Psoas muscle (tissue), 7 donors: ENCODE measurements at regions not wholly inside any gene's neighbourhood (a gene's known extent, or its start where the extent isn't known, plus 50 kb on each side); places are given as distances from the start of the nearest gene placed in this dataset.
"Not testable (repeated sequence)": the region's sequence is repeated elsewhere in the genome, so short reads cannot be mapped to it uniquely, and the experiment has no call there.

Experiments
- ATAC-seq, 4 donors: fragments of 200-7000 bp; cut with Tn5 transposase; one replicate each; pipeline ENCODE4 v1.9.1; 2020; ENCODE audit warnings: moderate library complexity in 3 of 4, mild to moderate bottlenecking in 2 of 4
- DNase-seq, 2 donors: peaks; one replicate each; pipeline ENCODE4 v3.0.0-alpha.2; 2020
- H3K27ac ChIP-seq: fragments of 200-600 bp; one replicate; pipeline ENCODE4 v1.8.0; 2022
- H3K27me3 ChIP-seq, 3 donors: fragments of 200-600 bp in 1 of 3; one replicate each; pipeline versions ENCODE4 v1.6.1 to v1.8.0; 2013 to 2022; ENCODE audit warnings: low read length in 2 of 3, mild to moderate bottlenecking in 2 of 3, moderate library complexity in 1 of 3; ENCODE audit not compliant: insufficient read depth in 3 of 3
- H3K36me3 ChIP-seq, 2 donors: fragments of 200-600 bp in 1 of 2; one replicate each; pipeline versions ENCODE4 v1.6.1 to v1.8.0; 2013 to 2022; ENCODE audit warnings: low read depth in 1 of 2, mild to moderate bottlenecking in 1 of 2, moderate library complexity in 1 of 2; ENCODE audit not compliant: insufficient read depth in 1 of 2
- H3K4me1 ChIP-seq: fragments of 200-600 bp; one replicate; pipeline ENCODE4 v1.8.0; 2022
- H3K4me3 ChIP-seq: fragments of 200-600 bp; one replicate; pipeline ENCODE4 v1.8.0; 2022; ENCODE audit warnings: mild to moderate bottlenecking
- H3K9me3 ChIP-seq: fragments of 200-600 bp; one replicate; pipeline ENCODE4 v1.8.0; 2022
- WGBS, 3 donors: extraction: QIAGEN DNeasy Blood & Tissue Kit; methylation state at CpG; one replicate each; pipeline versions ENCODE4 v1.1.6 to v1.1.7; 2013; 5-methylcytosine and 5-hydroxymethylcytosine counted together
- intact Hi-C, 2 donors: fragments of 100-400 bp; cut with DNase I; formaldehyde crosslinking; loops; one replicate each; pipeline versions ENCODE4 v1.11.0 to v1.14.2; 2022
- TF ChIP-seq, protein P1 (sequence below): fragments of 200-600 bp; IDR thresholded peaks from one replicate; pipeline ENCODE4 v1.8.0; 2022; ENCODE audit warnings: antibody characterized with exemption
- donor health status: healthy with polysubstance abuse.
- donor health status: DM: no; HTN: no; CAD: no; lungs with moderate emphysema.
- donor health status: Bipolar disorder and iron deficiency.
- donor health status: healthy.
- donor health status: DM: yes; HTN: yes; CAD: no.
- donor health status: DM: no; HTN: no; CAD: no.
- donor health status: DM: yes; HTN: yes; CAD: no.

DNA sequence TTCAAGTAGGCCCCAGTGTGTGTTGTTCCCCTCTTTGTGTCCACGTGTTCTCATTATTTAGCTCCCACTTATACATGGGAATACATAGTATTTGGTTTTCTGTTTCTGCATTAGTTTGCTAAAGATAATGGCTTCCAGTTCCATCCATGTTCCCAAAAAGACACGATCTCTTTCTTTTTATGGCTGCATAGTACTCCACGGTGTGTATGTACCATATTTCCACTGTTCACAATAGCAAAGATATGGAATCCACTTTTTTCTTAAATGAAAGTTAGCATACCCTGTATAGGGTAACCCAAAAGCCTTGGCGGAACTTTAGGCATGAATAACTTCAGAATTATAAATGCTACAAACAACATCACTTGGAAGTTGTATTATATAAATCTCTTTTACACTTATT is 83.4 kb upstream of the NDUFV2 start:
- ATAC-seq (no peak), DNase-seq (no peak)
- H3K27ac ChIP-seq: no peak overlapping the region
- TF ChIP-seq, protein P1, sequence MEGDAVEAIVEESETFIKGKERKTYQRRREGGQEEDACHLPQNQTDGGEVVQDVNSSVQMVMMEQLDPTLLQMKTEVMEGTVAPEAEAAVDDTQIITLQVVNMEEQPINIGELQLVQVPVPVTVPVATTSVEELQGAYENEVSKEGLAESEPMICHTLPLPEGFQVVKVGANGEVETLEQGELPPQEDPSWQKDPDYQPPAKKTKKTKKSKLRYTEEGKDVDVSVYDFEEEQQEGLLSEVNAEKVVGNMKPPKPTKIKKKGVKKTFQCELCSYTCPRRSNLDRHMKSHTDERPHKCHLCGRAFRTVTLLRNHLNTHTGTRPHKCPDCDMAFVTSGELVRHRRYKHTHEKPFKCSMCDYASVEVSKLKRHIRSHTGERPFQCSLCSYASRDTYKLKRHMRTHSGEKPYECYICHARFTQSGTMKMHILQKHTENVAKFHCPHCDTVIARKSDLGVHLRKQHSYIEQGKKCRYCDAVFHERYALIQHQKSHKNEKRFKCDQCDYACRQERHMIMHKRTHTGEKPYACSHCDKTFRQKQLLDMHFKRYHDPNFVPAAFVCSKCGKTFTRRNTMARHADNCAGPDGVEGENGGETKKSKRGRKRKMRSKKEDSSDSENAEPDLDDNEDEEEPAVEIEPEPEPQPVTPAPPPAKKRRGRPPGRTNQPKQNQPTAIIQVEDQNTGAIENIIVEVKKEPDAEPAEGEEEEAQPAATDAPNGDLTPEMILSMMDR: no peak
- peaks cover 8% of the 10 kb centered on the region for H3K4me1 ChIP-seq
- intact Hi-C loops: no loop called here
- 97 to 99% (median 97%) methylated on average over 4 of the region's 4 CpGs for WGBS, 3 donors
- no peaks in the 10 kb centered on the region for H3K36me3 ChIP-seq
- no peaks in the 10 kb centered on the region for H3K9me3 ChIP-seq
- H3K4me3 ChIP-seq: no peak overlapping the region
- no peaks in the 10 kb centered on the region for H3K27me3 ChIP-seq

DNA sequence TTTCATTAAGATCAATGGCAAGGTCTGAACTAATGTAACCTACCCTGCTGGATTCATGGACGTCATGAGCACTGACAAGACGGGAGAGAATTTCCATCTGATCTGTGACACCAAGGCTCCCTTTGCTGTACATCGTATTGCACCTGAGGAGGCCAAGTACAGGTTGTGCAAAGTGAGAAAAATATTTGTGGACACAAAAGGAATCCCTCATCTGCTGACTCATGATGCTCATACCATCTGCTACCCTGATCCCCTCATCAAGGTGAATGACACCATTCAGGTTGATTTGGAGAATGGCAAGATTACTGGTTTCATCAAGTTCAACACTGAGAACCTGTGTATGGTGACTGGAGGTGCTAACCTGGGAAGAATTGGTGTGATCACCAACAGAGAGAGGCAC is 82.3 kb upstream of the NDUFV2 start:
- Histone ChIP-seq H3K9me3 (no peaks in the 10 kb centered on the region), H3K27ac (no peak overlapping the region), H3K27me3 (no peaks in the 10 kb centered on the region), H3K36me3 (no peaks in the 10 kb centered on the region), H3K4me1 (peaks cover 8% of the 10 kb centered on the region), H3K4me3 (no peak overlapping the region)
- TF ChIP-seq, protein P1: no peak
- 82 to 93% (median 88%) methylated on average over 3 of the region's 3 CpGs for WGBS, 3 donors
- intact Hi-C loops: no loop called here
- DNase-seq: no peak
- ATAC-seq: no peak

- H3K4me1 ChIP-seq: peaks cover 6% of the 10 kb centered on the region
- TF ChIP-seq, protein P1: no peak
- no peaks in the 10 kb centered on the region for H3K9me3 ChIP-seq
- intact Hi-C loops: no loop called here
- 98% methylated on average over 3 of the region's 3 CpGs for WGBS, 3 donors
- no peaks in the 10 kb centered on the region for H3K27me3 ChIP-seq
- no peak for DNase-seq
- no peak overlapping the region for H3K4me3 ChIP-seq
- ATAC-seq: no peak
- H3K36me3 ChIP-seq: no peaks in the 10 kb centered on the region
- H3K27ac ChIP-seq: no peak overlapping the region
These were observed 81.0 kb upstream of the NDUFV2 start for GRCh38 chr18:9021458-9021857.

DNA sequence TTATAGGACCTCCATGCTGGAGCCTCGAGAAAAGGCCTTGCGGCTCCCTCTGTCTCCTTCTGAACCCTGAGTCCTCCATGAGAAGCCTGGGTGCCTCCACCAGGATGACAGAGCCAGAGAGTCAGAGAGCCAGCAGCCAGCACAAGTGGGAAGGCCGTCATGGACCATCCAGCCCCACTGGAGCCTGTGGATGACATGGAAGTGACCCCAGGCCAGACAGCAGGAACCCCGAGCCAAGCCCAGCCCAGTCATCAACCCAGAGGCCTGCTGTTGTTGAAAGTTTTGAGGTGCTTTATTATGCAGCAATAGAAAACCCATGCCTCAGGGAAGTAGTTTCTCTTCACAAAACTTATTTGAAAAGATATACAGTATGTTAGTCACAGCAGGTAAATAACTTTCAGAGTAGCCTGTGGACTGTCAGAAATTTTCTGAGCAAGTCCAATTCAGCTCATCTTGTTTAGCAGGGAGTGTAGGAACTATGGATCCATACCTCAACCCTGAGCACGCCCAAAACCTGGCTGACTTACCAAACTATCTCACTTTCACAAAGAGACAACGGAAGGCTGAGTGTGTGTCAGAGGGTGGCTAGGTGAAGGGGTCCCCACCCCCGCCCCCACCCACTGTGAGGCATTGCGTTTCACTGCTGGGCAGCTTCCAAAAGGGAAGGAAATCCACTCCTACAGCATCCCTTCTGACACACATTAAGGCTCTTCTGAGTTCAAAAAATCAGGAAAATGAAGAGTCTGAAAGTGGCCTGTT is 79.9 kb upstream of the NDUFV2 start:
- TF ChIP-seq, protein P1: no peak
- no peak overlapping the region for H3K4me3 ChIP-seq
- no peaks in the 10 kb centered on the region for H3K9me3 ChIP-seq
- no peaks in the 10 kb centered on the region for H3K27me3 ChIP-seq
- H3K4me1 ChIP-seq: no peaks in the 10 kb centered on the region
- intact Hi-C loops: no loop called here
- no peak overlapping the region for H3K27ac ChIP-seq
- DNase-seq (no peak), ATAC-seq (no peak)
- WGBS, 3 donors: 59 to 65% (median 61%) methylated on average over 8 of the region's 8 CpGs
- no peaks in the 10 kb centered on the region for H3K36me3 ChIP-seq

DNA sequence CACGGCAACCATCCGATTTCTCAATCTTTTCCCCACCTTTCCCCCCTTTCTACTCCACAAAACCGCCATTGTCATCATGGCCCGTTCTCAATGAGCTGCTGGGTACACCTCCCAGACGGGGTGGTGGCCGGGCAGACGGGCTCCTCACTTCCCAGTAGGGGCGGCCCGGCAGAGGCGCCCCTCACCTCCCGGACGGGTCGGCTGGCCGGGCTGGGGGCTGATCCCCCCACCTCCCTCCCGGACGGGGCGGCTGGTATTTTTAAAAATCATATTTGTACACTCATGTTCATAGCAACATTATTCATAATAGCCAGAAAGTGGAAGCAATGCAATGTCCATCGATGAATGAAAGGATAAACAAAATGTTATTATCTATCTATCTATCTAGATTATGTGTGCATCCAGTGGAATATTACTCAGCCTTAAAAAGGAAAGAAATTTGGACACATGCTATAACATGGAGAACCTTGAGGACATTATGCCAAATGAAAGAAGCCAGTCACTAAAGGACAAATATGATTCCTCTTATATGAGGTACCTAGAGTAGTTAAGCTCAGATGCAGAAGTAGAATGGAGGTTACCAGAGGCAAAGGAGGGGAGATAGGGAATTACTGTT is 78.4 kb upstream of the NDUFV2 start:
- H3K36me3 ChIP-seq, DNase-seq, H3K4me1 ChIP-seq, H3K9me3 ChIP-seq, H3K4me3 ChIP-seq, H3K27me3 ChIP-seq, H3K27ac ChIP-seq, ATAC-seq, intact Hi-C loops: not testable (repeated sequence)
- WGBS, 3 donors: 95 to 98% (median 96%) methylated on average over 14 to 15 of the region's 18 CpGs
